NCI-H1092 treated with DMSO at 0.1 percent for 48 hours (cell line): ENCODE measurements at regions not wholly inside any gene's neighbourhood (a gene's known extent, or its start where the extent isn't known, plus 50 kb on each side); places are given as distances from the start of the nearest gene placed in this dataset.
"Not testable (repeated sequence)": the region's sequence is repeated elsewhere in the genome, so short reads cannot be mapped to it uniquely, and the experiment has no call there.

Experiments used
- DNase-seq: peaks from one replicate; lab custom pipeline; 2025; lab: John Stamatoyannopoulos, UW

DNA sequence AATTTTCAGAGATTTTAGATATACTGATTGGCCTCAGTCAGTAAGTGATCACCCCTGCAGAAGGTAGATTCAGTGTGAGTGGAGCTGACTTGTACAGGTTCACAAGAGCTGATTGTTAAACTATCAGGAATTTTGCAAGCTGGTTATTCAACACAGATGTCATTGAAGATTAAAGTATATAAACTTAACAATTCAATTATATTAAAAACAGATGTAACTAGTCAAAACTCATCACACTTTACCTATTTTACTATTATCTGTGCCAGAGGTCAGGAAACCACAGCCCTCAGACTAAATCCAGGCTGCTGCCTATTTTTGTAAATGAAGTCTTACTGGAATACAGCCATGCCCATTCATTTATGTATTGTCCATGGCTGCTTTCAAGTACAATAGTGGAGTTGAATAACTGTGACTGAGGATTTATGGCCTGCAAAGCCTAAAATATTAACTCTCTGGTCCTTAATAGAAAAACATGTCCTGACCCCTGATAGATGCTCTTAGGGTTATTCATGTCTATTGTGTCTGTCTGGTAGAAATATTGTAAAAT is 429.3 kb upstream of the PDZRN3 start:
- no peak for DNase-seq

DNA sequence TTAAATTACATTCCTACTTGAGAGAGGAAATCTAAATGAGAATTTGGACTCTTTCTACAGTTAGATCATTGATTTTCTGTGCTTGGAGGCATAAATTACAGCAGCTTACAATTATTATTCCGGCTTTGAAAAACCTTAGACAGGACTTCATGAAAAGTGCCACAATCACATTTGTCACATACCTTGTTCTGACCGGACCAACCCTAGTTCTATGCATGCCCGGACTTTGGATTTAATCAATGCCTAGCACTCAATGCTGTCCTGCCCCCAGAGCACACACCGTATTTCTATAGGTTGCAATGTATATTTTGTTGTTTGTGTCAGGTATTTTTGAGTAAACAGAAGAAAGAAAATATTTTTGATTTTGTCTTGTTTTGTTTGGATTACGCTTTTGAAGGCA is 424.7 kb upstream of the PDZRN3 start:
- DNase-seq, result no peak

DNA sequence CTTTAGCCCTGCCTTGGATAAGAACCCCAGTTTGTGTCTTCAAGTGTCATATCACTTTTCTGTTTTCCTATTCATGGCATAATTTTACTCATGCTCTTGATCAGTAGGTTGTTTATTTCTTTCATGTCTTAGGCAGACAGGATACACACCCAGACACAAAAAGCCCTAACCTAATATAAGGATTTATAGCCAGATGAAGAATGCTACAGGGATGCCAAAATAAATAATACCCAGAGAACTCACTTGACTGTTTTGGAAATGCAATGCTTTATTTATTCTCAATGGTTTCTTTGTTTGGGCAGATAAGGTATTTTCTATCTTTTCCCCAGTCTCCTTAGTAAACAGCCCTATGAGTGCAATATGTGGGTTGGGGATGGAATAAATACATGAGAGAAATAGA is 424.0 kb upstream of the PDZRN3 start:
- DNase-seq, result no peak

DNA sequence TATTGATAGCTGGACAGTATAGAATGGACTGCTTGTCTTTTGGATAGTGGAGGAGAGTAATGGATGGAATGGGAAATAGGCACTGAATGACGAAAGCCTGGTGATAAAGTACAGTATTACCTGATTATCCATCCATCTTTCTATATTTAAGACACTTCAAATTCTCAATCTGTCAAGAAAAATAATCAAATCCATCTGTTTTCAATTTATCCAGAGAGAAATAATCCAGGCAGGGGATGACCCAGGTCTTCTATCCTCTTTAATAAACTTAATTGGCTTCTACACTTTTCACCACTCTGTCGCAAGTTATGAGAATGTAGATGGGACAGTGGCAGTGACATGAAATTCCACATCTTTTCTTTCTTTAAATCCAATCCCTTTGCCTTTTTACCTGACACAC is 420.3 kb upstream of the PDZRN3 start:
- DNase-seq, result no peak

DNA sequence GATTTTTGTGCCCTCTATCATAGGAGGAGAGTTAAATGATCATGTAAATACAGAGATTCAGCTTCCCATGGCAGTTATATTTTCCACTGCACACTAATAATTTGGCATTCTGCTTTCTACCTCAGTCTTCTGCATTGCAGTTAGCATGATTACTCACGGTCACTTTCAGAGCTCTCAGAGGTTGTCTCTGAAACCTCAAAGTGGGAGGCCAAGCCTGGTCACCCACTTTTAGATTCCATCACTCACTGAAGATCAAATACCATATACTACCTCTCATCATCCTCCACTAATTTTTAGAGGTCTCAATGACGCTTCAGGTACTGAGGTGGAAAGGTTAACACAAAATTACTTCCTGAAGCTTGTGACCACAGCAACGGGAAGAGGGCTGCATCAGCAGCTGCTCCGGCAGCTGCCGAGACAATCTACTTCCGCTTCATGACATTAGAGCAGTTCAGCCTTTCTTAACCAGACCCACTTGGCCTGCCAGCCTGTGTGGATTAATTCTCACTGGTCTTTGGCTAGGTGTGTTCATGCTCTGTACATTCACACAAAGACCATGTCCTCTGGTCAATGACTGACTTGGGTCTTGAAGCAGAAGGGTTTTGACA is 416.4 kb upstream of the PDZRN3 start:
- no peak for DNase-seq

DNA sequence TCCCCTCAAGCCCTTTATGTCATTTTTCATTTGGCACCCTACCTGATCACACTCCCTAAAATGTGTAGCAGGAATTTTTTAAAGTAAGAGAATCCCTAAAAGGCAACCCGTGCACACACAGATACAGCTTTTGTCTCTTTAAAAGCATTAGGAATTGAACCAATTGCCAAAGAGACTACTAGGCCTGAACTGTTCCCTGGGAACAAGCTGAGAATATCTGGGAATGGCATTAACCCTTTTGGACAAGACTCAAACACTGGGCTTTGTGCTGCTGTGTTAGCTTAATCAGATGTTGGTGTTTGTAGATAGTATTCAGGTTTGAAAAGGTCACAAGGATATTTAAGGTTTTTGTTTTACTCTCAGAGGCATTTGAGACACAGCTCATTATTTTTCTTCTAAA is 414.4 kb upstream of the PDZRN3 start:
- no peak for DNase-seq

DNA sequence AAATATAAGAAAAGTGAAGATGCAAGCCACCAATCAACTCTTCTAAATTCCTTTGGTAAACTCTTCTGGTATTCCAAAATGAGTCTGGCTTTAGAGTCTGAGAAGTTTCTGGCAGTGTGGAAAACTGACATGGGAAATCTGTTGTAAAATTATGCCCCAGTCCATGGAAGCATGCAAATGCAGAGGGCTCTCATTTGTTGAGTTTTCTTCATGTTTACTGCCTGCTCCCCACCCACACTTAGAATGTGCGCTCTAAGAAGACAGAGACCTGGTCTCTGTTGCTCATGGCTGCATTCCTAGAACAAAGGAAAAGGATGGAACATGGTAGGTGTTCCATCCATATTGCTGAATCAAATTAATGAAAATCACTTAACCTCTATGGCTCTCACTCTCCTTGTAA is 411.8 kb upstream of the PDZRN3 start:
- DNase-seq, result no peak

DNA sequence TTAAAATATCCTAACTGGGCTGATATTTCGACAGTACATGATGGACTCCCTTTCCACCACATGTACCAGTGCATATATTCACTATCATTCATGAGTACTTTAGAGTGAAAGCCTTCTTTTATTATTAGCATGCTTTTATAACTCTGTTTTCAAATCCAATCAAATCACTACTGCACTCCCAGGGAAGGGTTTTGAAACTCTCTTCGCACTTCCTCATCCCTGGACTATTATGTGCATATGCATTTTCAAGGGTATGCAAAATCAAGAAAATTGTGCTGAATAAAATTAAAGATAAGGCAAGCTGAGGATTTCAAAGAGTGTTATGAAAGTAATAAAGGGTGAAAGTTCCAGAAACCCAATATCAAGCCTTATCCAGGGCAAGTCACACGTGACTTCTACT is 411.4 kb upstream of the PDZRN3 start:
- no peak for DNase-seq

DNA sequence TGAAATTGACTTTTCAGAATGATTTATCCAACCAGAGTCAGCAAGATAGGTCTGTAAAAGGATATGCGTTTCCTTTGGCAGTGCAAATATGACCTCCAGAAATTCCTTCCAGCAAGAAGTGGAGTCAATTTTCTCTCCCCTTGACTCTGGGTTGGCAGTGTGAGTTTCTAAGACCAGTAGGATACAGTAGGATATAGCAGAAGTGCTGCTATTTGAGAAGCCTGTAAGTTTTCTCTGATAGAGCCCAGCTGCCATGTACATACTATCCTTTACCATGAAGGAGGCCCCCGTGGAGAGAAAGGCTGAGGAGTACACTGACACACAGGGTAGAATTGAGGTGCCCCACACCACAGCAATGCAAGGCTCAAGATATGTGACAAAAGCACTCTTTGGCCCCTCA is 409.1 kb upstream of the PDZRN3 start:
- DNase-seq, result no peak

DNA sequence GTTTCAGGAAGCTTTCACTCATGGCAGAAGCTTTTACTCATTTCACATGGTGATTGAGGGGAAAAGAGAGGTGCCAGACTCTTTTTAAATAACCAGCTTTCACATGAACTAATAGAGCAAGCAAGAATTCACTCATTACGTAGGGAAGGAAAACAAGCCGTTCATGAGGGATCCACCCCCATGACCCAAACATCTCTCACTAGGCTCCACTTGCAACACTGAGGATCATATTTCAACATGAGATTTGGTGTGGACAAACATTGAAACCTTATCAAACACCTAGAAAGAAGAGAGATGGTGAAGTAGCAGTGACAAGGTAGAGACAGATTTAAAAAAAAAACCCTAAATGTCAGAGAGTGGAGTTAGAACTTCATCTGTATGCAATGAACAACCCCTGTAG is 408.6 kb upstream of the PDZRN3 start:
- no peak for DNase-seq

DNA sequence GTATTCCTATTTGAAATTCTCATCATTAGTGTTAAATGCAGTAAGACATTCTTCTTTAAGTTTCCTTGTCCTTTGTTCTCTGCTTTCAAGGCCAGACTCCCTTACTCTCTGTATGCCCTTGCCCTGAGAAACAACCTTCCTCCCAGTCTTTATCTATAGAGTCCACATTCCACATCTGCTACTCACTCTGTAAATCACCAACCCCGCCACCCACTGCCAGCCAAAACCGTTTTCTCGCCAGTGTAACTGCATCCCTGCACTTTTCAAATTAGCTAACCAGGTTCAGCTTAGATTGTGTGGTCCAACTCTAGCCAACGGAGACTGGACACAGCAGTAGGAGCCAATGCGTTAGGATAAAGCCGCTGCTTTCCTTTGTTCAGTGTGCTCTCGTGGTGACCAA is 402.4 kb upstream of the PDZRN3 start:
- no peak for DNase-seq

DNA sequence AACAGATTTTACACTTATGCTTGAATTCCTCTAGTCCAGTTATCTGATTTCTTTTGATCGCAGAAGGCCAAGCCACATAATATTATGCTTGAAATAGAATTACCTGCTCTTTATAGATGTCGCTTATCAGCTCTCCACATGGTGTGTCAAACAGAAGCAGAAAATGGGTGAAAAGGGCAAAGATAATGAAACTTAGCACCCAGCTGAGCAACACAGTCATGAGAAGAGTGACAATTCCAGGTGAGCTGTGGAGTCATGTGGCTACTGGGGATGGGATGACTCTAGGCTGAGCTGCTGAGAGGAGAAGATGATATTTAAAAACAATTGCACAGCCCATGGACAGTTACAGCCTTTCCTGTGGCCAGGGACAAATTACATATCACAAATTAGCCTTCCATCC is 398.7 kb upstream of the PDZRN3 start:
- DNase-seq, result no peak

DNA sequence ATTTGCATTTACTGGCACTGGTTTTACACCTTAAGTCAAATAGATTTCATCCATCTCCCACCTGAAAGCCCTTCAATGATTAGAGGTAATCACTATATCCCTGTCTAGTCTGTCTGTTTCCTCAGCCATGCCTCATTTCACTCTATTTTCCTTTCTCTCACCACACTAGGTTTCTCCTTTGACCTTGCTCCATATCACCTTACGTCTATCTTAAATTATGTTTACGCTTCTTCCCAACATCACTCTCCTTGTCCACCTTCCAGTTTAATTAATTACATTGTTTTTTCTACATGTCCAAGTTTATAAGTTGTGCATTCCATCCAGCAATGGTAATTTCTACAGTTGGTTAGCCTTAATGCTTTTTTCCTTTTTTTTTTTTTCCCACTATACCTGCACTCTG is 396.7 kb upstream of the PDZRN3 start:
- no peak for DNase-seq

DNA sequence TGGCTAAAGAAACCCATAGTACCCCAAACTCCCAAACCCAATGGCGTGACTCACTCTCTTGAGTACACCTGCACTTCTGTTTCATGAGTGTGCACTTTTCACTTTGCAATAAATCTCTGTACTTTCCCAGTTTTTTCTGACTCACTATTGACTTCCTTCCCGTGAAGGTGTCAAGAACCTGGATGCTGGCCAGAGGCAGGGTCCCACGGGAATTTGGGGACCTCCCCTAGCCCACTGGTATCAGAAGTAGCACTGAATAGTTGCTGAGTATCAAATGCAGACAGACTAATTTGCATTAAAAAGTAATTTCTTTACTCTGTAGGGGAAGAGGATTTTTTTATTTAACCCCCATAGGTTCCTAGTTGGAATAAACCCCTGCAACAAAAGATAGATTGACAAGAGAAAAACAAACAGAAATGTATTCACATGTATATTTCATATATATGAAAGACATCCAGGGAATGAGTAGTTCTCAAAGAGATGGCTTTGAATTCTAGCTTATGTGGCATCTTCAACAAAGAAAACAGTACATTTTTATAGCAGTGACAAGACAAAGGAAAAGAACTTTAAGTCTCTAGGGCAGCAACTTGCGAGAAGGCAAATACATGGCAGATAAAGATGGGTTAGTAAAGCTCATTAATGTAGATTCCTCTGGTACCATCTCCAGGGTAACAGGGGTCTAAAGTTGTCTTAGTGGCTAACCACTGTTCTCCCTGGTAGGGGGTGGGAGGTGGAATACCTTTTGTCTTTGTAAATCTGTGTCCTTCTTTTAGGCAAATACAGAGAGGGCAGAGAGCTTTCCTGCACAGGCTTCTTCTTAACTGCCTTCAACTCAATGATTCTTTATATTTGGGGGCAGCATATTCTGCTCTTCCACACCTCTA is 385.5 kb upstream of the PDZRN3 start:
- no peak for DNase-seq

DNA sequence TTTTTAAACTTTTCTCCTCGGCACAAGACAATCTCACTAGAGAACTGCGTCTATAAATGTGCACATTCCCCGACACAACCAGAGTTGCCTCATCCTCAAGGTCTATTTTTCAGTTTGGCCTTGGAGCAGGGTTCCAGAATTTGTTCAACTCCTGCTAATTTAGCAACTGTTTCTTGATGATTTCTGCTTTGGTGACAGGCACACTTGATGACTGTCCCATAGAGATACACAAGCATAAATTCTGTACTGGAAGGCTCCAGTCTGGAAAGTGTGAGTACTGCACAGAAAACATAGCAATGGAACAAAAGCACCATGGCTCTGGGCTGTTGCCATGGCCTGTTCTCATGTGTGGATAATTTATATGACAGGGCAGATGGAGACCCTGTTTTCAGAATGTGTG is 379.6 kb upstream of the PDZRN3 start:
- no peak for DNase-seq

DNA sequence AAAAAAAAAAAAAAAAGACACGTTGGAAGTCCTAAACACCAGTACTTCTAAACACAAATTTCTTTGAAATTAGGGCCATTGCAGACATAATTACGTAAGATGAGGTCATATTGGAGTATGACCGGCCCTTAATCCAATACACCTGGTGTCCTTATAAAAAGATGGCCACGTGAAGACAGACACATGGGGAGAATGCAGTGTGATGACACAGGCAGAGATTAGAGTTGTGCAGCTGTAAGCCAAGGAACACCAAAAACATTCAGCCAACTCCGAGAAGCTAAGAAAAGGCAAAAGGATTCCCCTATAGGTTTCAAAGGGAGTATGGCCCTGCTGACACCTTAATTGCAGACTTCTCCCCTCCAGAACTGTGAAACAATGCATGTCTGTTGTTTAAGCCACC is 379.0 kb upstream of the PDZRN3 start:
- DNase-seq, result no peak

DNA sequence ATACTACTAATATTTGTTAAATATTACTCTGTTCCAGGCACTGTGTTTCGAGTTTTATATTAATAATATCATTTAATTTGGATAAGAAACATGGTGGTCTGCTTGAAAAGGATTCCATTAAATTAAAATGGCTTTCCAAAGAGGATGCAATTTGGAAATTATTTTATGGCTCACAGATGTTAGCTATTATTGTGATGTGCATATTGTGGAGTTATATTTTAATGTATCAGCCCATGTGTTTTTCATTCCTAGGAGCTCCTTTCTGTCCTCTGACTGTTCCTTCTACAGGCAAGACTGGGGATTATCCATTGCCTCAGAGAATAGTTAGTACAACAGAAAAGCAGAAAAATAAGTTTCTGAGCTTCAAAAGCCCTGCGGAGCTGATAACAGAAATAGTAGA is 376.7 kb upstream of the PDZRN3 start:
- DNase-seq, result no peak

DNA sequence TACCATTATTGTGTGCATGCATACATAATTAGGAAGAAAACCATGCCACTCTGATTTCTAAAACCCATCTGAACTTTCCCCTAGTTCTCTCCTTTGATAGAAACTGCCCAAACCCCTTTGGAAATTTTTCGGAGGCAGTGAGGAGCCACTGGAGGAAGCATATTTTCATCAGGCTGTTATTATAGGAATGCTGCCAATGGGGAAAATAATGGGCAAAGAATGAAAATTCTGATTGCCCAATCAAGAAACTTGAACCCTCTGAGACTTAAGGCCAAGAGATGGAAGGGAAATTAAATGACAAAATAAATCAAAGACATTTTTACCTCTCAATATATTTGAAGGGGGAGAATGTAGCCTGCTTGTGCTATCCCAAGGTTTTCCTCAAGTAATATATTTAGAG is 376.0 kb upstream of the PDZRN3 start:
- no peak for DNase-seq

DNA sequence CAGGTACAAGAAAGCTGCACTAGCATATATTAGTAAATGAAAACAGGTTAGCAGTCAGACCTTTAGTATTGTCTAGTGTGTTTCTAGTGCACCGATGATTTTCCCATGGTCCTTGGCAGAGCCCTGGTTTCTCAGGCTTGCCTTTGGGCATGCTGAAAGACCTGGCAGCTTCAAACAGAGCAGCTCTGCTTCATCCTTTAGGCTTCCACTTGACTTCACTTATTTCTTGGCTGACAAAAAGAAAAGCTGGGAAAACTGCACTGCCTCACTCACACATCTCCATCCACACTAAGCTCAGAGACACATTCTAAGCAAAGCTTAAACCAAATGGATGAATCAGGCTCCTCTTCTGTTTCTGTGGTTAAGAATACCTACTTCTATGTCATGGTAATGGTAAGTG is 374.8 kb upstream of the PDZRN3 start:
- no peak for DNase-seq

DNA sequence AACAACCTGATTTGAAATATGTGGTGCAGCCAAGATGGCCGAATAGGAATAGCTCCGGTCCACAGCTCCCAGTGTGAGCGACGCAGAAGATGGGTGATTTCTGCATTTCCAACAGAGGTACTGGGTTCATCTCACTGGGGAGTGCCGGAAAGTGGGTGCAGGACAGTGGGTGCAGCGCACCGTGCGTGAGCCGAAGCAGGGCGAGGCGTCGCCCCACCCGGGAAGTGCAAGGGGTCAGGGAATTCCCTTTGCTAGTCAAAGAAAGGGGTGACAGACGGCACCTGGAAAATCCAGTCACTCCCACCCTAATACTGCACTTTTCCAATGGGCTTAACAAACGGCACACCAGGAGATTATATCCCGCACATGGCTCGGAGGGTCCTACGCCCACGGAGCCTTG is 365.9 kb upstream of the PDZRN3 start:
- DNase-seq, result not testable (repeated sequence)

DNA sequence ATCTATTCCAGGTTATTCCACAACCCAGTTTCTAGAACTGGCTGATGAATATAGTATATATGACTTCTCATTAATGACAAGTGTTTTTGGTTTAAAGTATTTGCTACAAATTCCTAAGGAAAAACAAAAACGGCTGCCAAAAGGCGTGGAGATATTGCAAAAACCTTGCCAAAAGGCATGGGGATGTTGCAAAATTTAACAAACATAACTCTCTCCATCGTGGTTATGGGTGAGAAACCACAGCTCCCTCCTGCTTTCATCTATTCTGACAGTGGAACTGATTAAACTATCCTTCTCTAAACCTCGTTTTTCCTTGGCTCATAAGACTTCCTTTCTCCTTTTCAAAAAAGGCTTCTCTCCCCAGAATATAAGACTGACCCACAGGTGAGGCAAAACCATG is 342.0 kb upstream of the PDZRN3 start:
- DNase-seq, result no peak

DNA sequence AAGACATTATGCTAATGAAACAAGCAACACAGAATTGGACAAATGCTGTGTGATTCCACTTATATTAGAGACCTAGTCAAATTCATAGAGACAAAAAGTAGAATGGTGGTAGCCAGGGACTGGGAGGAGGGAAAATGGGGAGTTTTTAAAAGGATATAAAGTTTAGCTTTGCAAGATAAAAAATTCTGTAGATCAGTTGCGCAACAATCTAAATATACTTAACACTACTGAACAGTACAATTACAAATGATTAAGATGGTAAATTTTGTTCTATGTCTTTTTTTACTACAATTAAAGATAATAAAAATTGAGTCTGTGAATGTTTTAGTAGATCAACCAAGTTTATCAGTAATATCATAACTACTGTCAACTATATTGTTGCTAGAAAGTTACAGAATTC is 340.1 kb upstream of the PDZRN3 start:
- DNase-seq, result no peak

DNA sequence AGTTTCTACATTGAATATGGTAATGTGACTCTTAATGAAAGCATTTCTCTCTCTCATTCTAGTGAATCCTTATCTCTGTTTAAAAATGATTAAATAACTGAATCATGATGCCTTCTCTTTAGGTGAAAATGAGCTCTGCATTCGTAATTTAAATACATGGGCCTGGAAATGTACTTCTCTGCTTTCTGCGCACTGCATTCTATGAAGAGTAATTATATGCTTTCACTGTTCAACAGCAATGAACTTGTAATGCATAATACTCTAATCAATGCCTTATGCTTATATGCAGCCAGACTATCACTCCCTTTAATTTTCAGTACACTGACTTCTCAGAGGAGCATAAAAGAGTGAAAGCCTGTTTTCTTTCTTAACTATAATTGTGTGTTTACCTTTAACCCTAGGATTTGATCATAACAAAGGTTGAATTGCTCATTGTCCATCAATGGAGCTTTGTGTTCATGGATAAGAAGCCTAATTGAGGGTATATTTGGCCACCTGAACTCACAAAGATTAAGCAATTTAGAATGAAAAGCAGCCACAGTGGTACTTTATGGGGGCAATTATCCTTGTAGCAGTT is 330.8 kb upstream of the PDZRN3 start:
- peak; percentile 66 for DNase-seq
